Skeletal muscle cell (primary cell): ENCODE measurements at regions not wholly inside any gene's neighbourhood (a gene's known extent, or its start where the extent isn't known, plus 50 kb on each side); places are given as distances from the start of the nearest gene placed in this dataset.

Experiments used
- DNase-seq: peaks from one replicate; pipeline ENCODE4 v3.0.0-alpha.2; 2010; ENCODE audit warnings: low read depth
- H3K4me3 ChIP-seq: 2 replicates; pipeline ENCODE4 v1.5.1; 2011; ENCODE audit warnings: low read depth, mild to moderate bottlenecking, control low read depth, low read length, moderate library complexity

DNA sequence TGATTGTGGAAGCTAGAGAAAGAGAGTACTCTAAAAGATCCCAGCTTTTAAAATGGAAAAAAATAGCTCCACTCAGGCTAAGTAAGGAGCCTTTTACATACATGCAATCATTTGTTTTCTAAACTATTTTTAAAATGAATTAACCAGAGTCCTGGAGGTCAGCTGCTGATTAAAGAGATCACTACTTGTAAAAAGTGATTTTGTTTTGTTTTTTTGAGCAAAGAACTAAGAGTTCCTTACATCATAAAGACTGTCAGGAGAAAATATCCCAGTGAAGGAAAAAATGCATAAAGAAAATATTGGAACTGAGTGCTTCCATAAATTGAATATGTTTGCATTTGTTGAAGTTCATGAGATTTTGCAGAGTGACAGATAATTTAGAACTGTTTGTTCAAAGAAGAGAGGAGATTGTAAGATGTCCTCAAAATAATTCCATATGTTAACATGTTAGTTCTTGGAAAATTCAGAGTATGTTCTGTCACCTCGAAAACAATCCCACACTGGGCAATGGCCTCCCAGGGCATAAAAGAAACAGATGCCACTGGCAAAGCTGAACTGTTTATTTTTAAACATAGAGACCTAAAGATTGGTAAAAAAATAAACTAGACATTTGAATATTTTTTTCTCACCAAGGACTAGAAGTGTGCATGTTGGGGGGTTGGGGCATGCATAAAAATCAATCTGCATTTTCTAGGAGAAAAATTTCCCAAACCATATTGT is 264.7 kb downstream of the NPR3 start:
- no peak for DNase-seq
- no peak overlapping the region for H3K4me3 ChIP-seq

DNA sequence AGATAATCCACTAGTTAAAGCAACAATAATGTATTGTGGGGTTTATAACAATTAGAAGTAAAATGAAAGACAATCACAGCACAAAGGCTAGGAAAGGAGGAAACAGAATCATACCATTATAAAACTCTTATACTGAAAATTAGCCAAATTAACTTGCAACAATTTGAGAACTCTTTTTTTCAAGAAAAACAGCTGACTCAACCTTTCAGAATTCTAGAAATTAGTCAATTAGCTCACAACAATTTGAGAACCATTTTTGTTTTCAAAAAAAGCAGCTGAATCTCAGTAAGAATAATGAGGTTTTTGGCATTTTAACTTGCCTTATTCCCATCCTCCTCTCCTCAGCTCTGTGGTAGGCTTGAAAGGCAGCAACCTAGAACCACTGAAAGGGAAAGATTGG is 269.9 kb downstream of the NPR3 start:
- DNase-seq = no peak
- H3K4me3 ChIP-seq = no peak overlapping the region

DNA sequence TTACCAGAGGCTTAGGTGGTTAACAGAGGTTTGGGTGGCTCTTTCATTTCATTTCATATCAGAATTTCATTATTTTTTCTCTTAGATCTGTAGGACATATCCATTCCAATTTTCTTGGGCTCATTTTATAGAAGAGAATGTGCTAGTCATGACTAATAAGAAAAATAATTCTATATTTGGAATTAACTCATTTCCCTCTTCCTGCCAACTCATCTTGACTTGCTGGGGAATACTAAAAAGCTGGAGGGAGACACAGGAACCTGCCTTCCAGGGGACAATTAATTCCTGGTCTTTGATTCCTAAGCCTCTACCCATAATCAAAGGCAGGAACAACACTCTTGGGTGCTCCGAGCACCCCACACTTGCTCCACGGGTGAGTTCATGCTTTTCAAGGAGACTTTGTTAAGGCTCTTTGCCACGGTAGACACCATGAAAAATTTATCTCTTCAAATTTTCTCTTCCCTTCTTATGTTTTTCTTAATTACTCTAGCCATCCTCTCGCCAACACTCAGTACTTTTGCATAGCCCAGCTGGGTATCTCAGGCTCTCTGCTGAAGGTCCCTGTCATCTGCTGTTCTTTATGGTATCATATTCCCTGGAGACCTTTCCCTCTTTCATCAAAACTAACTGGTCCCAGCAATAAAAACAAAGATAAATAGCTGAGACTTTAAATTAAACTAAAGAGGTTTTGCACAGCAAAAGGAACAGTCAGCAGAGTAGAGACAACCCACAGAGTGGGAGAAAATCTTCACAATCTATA is 273.9 kb downstream of the NPR3 start:
- no peak overlapping the region for H3K4me3 ChIP-seq
- no peak for DNase-seq

DNA sequence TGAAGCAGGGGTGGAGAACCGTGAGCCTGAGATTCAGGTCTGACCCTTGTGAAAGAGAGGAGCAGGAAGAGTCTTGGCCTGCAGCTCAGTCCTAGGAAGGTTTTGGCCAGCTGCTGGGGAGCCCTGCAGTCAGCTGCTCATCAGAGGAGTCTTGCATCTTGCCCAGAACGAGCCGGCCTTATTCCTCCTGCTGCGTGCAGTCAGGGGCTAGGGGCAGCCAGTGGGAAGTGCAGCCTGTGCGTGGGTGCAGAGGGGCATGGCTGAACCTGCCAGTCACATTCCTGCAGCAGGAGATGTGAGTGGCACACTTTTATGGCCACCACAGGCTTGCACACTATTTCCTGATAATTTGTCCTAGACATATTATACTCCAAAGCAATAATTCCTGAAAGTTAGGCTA is 278.7 kb downstream of the NPR3 start:
- DNase-seq = no peak
- no peak overlapping the region for H3K4me3 ChIP-seq

DNA sequence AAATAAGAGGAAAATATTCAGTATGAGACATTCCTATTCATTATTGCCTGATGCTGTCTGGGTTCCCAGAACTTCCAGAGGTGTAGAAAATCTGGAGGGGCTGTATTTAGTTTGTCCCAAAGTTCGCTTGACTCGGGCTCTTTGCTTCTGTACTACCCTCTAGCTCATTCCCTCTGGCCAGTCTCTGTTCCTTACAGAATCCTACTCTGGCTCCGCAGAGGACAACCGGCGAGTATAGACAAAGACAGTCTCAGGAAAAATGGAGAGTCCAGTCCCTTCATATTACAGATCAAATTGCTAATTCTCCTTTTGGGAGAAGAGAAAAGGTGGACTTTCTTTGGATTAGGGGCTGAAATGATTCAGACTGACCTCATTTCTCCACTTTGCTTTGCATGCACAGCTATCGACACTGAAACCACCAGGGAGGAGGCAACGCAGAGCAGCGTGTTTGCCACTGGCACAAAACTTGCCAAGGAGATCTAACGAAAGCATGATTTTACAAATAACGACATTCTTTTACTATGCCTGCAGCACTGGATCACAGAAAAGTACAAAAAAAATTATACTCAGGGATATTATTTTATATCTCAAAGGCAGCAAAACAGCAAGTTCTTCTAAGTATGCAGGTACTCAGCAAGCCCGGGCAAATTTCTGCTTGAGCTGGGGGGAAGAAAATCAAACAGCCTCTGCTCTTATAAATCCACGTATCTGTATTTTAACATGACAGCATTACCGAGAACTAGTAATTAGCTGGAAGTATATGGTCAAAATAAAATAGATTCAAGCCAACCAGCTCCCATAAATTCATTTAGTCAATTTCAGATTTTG is 279.7 kb downstream of the NPR3 start:
- DNase-seq = peak; percentile 12
- H3K4me3 ChIP-seq = no peak overlapping the region

DNA sequence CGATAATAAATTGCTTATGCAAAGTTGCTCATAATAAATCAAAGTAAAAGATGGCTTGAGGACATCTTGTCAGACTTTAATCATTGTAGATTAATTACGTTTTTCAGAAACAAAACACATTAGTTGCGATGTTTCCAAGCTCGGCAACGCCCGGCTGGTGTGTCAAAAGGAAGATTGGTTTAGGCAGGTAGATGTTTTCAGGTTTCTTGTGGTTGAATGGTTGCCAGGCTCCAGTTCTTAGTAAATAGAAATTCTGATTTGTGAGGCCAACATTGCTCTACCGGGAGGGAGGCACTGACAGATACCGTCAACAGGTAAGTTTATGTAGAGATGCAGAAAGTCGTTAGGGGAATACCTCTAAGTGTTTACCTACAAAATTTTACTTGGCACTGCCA is 280.3 kb downstream of the NPR3 start:
- DNase-seq = no peak
- H3K4me3 ChIP-seq = no peak overlapping the region

DNA sequence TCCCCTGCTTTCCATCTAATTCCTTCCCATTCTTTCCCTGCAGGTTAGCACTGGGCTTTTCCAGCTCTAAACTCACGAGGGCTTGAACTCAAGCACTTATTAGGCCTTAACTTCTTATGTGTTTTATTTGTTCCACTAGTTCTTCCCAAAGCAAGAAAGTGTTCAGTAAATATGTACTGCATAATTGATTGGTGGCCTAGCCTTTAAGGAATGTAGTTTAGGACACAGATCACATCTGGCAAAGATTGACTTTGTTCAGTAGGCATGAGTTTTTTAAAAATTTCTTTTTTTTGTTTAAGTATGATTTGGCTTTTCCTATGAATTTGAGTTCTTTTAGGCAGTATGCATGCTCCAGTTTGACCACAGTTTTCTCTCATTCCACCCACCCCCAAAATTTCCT is 285.2 kb downstream of the NPR3 start:
- no peak for DNase-seq
- H3K4me3 ChIP-seq = no peak overlapping the region

DNA sequence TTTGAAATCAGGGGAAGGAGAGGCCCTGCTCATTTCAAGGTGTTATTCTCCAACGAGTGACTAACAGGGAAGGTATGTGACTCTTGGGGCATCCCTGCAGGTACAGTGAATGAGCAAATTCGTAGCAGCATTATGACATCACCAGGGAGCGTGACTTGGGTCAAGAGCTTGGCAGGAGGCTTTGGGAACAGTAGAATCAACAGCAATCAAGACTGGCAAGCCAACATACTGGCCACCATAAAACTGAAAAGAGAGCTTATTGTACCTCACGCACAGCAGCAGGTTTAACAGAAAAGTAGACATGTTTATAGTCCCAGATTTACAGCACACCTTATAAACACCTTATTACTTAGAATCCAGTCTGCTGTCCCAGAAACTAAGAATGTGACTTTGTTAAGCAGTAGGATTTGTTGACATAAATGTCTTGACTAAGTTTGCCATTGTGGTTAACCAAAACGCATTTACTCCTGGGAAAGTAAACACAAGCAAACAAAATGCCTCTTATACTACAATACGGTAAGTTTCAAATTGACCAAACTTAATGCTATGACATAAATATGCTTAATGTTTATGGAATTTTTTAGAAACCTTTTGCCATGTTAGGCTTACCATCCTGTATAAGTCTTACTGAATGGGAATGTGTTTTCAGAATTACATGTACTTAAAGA is 297.8 kb downstream of the NPR3 start:
- DNase-seq = no peak
- no peak overlapping the region for H3K4me3 ChIP-seq

DNA sequence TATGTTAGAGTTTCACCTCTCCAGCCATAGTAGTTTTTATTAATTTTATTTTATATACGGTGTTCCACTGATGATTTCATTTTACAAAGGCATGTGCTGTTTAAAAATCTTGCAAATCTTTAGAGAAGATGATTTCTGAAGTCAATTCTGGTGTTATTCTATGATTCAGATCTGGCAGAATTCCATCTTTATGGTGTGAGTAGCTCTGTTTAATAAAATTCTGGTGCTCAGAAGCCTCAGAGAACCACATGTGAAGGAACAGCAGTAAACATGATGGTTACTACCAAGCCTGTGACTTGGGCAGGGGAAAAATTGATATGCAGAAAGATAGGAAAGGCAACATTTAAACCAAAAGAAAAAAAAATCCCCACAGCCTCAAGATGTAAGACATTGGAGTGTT is 299.7 kb downstream of the NPR3 start:
- DNase-seq = peak; percentile 20
- no peak overlapping the region for H3K4me3 ChIP-seq

DNA sequence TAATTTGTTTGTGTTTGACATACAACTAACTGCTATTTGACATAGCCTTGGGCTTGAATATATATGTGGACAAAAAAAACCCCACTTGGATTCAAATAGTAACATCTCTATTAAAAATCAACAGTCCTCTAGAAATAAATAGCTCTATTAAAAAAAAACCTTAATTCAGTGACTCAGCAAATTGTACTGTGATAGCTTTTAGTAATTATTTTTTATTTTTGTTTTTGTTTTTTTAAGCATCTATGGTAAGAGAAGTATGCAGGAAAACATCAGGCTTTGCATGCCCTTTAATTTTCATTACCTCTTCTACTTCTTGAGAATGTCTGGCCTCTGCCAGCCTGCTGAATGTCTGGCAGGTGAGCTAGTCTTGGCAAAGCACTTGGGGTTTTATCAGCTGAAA is 300.7 kb downstream of the NPR3 start:
- no peak overlapping the region for H3K4me3 ChIP-seq
- DNase-seq = no peak

DNA sequence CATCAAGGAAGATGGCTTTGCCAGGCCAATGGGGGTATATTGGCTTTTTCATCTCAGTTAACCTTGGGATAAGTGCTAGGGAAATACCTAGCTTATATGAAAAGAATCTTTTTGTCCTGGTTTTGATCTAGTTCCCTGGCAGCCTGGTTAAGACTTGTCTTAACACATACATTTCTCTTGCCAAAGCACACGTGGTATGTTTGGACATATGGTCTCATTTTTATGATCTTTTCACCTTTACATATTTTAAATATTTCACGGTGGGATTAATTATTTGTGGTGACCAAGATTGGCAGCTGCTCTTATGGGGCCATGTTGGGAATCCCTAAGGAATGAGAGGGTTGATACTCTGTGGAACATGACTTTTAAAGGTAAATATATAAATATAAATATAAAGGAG is 312.5 kb downstream of the NPR3 start:
- DNase-seq = no peak
- no peak overlapping the region for H3K4me3 ChIP-seq

DNA sequence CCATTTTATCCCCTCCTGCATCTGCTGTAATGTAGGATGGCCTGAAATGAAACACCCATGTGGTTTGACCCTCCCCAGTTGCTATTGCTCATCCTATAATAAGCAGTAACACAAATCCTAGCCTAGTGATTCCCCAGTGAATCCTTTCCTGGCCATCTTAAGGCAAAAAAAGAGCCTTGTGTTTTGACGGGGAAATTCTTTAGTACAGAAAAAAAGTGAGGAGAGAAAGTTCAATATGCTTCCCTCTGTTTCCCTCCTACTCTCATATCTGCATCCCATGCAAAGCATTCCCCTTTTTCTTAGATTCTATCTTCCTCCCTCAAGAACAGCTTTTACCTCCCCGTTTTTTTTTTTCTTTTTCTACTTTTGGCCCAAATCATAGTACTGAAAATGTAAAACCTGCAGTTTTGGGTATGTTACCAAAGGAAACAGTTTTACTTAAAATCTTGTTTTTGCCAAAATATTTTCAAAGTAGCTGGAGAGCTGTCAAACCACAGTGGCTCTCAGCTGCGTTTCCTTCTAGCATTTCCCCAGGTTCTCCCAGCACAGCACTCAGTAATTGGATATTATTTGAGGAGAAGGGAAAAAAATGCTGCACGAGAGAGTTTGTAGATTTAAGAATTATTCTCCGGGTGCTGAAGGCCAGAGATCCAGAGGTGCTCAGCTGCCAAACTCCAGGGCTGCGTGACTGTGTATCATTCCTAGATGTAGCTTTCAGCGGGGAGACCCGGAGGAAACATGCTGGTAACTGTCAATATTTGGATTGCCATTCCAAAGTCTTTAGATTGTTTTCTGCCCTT is 321.4 kb downstream of the NPR3 start:
- H3K4me3 ChIP-seq = no peak overlapping the region
- DNase-seq = peak; percentile 79

DNA sequence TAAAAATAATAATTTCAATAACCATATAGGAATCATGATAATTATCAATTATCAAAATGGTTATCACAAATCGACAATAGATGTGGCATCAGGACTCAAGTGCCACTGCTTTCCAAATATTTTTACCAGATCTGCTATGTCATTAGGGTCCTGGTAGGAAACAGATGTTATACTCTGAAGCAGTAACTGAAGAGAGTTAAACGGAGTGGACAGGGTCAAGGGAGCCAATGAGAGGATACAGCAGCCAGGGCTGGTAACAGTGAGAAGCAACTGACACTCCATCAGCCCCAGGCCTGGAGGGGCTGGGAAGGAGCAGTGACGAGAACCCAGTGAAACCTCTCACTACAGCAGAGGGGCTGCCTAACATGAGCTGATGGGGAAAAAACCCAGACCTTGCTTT is 322.4 kb downstream of the NPR3 start:
- no peak overlapping the region for H3K4me3 ChIP-seq
- DNase-seq = no peak

DNA sequence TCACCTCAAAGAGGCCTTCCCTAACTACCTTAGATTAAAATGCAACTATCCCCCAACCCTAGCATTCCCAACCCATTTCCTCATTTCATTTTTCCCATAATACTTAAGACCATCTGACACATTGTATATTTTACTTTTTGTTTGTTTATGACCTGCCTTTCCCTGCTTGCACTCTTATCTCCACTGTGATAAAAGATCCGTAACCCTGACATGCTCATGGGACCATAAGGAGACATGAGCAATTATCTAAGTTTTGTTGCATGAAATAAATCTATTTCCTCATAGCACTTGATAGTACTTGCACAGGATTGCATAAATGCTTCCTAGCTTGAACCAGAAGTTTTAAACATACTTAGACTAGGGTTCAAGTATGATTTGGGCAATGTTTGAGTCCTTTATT is 323.7 kb downstream of the NPR3 start:
- DNase-seq = no peak
- no peak overlapping the region for H3K4me3 ChIP-seq

DNA sequence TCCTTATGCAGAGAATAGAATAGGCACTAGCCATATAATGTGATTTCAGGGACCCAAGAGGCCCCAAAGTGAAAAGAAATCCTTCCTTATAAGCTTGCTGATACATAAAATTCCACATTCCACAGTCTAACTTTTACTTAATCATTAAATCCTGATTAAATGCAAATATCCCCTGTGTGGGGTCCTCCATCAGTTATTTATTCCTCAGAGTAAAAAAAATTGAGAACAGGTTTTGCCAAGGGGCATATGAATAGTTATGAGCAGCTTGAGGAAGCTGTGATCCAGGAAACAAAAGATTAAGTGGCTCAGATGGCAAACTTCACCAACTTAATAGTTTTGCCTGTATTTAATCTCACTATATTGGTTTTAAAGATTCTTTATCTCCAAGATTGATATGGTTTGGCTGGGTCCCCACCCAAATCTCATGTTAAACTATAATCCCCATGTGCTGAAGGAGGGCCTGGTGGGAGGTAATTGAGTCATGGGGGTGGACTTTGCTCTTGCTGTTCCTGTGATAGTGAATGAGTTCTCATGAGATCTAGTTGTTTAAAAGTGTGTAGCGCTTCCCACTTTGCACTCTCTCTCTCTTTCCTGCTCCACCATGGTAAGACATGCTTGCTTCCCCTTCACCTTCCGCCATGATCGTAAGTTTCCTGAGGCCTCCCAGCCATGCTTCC is 324.9 kb downstream of the NPR3 start:
- DNase-seq = no peak
- no peak overlapping the region for H3K4me3 ChIP-seq

DNA sequence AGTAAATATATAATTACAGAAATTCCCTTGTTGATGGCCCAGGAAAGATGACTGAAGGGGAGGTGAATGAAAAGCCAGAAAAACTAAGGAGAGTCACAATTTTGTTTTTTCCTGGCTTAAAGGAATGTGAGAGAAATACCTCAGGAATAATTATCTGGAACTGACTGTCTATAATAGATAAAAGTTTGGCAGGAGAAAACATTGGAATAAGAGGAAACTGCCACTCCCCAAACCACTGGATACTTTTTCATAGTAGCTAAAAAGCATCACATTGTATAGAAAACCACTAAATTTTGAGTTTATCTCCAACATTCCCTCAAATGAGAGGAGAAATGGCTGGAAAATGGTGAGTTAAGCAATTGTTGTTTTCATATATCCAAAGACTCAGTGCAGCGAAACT is 326.0 kb downstream of the NPR3 start:
- H3K4me3 ChIP-seq = no peak overlapping the region
- DNase-seq = no peak

DNA sequence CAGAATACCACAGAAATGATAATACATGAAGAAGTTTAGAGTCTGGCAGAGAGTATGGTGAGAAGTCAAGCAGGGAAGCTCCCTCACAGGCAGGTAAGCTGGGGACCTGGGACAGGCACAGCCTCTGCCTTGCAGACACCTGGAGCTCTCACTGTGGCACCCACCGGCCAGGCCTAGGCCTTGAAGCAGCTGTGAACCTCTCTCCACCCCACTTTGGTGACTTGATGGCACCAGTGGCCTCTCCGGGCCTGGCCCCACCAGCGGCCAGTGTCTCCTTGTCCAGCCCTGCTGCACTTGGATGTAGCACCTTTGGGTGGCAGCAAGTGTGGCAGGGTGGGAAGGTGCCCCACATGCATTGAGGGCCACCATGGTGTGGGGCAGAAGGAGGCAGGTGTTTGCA is 330.5 kb downstream of the NPR3 start:
- DNase-seq = no peak

DNA sequence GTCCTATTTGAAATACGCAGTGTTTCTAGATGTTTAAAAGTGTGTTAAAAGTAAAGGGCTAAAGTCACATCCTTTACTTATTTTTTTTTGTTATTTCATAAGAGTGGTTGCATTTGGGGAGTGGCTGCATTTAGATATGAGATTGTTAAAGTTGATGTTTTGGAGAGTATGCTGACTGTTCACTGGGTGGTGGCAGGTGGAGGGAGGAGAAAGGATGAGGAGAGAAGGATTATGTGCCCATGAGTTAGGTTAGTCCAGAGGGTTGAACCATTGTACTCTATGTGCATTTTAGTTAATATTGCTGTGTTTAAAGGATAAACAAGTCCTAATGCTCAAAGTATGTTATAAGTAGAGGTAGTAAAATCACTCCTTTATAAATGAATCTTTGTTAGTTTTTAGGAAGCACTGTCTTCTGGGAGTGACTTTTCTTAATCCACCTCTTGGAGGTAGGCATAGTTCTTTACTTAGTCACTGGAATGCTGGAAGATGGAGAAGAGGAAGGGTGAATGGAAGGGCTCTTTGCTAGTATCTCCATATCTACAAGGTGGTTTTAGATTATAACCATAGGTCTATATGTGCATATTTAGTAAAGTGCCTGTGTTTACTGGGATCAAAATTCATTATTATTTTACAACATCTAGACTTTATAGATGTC is 332.3 kb downstream of the NPR3 start:
- no peak for DNase-seq
- H3K4me3 ChIP-seq = no peak overlapping the region

More for the DNA sequence above, 330.5 kb downstream of the NPR3 start:
- H3K4me3 ChIP-seq = no peak overlapping the region
